ENCODE measurements at regions not wholly inside any gene's neighbourhood (a gene's known extent, or its start where the extent isn't known, plus 50 kb on each side); places are given as distances from the start of the nearest gene placed in this dataset.

GRCh38 chr4:56127716-56128115 is 179.0 kb downstream of the CEP135 start:
- no peaks in the 10 kb centered on the region for H3K27me3 Mint-ChIP-seq (ENCODE audit: insufficient read depth, low read depth)
- Histone ChIP-seq H3K9me3 (ENCODE audit: low read depth) (no peaks in the 10 kb centered on the region), H3K27me3 (no peaks in the 10 kb centered on the region), H3F3A (ENCODE audit: low read depth) (no peaks in the 10 kb centered on the region), H3K27ac (no peak overlapping the region), H3K4me2 (no peak overlapping the region), H3K9ac (no peak overlapping the region), H3K79me2 (ENCODE audit: low read depth) (peaks cover 36% of the 10 kb centered on the region), H4K20me1 (ENCODE audit: low read depth) (peaks cover 65% of the 10 kb centered on the region), H2AFZ (replicated peaks) (no peak overlapping the region), H3K4me1 (peaks cover 11% of the 10 kb centered on the region), H3K4me3 (no peak overlapping the region), H3K36me3 (no peaks in the 10 kb centered on the region)
- H3K4me3 Mint-ChIP-seq, result peak overlapping the region; percentile 37
- no peaks in the 10 kb centered on the region for H3K9me3 Mint-ChIP-seq
- H3K36me3 Mint-ChIP-seq, result peaks cover 4% of the 10 kb centered on the region
- TF ChIP-seq CTCF (IDR thresholded peaks at IDR 0.05) (no peak), EZH2phosphoT487 (IDR thresholded peaks at IDR 0.05) (no peak), EZH2 (IDR thresholded peaks at IDR 0.05) (no peak)
- peak overlapping the region; percentile 84 for H3K27ac Mint-ChIP-seq
- H3K4me1 Mint-ChIP-seq, result peaks cover 21% of the 10 kb centered on the region
- DNase-seq (ENCODE audit: low spot score), result peak; percentile 13

GRCh38 chr4:56123547-56123946 is 174.8 kb downstream of the CEP135 start:
- H3K27ac ChIP-seq, result no peak overlapping the region
- H3K9me3 ChIP-seq (ENCODE audit: low read depth), result no peaks in the 10 kb centered on the region
- H3K9ac ChIP-seq, result no peak overlapping the region
- H3K36me3 ChIP-seq, result no peaks in the 10 kb centered on the region
- no peaks in the 10 kb centered on the region for H3K27me3 ChIP-seq
- H3F3A ChIP-seq (ENCODE audit: low read depth), result no peaks in the 10 kb centered on the region
- H4K20me1 ChIP-seq (ENCODE audit: low read depth), result peaks cover 41% of the 10 kb centered on the region
- no peak for DNase-seq (ENCODE audit: low spot score)
- H3K27ac Mint-ChIP-seq, result no peak overlapping the region
- TF ChIP-seq EZH2phosphoT487 (IDR thresholded peaks at IDR 0.05), result no peak
- H3K4me3 ChIP-seq, result no peak overlapping the region
- H3K79me2 ChIP-seq (ENCODE audit: low read depth), result peaks cover 20% of the 10 kb centered on the region
- no peak overlapping the region for H2AFZ ChIP-seq (replicated peaks)
- H3K4me3 Mint-ChIP-seq, result no peak overlapping the region
- H3K4me2 ChIP-seq, result no peak overlapping the region
- peaks cover 17% of the 10 kb centered on the region for H3K4me1 Mint-ChIP-seq
- H3K4me1 ChIP-seq, result peaks cover 11% of the 10 kb centered on the region
- peaks cover 11% of the 10 kb centered on the region for H3K36me3 Mint-ChIP-seq
- no peaks in the 10 kb centered on the region for H3K27me3 Mint-ChIP-seq (ENCODE audit: insufficient read depth, low read depth)
- H3K9me3 Mint-ChIP-seq, result no peaks in the 10 kb centered on the region

GRCh38 chr4:56123051-56123450 is 174.3 kb downstream of the CEP135 start:
- no peaks in the 10 kb centered on the region for H3K9me3 Mint-ChIP-seq
- H3K9ac ChIP-seq, result no peak overlapping the region
- no peaks in the 10 kb centered on the region for H3K9me3 ChIP-seq (ENCODE audit: low read depth)
- H3K4me3 ChIP-seq, result no peak overlapping the region
- H3K4me1 Mint-ChIP-seq, result peaks cover 13% of the 10 kb centered on the region
- H3K36me3 Mint-ChIP-seq, result peaks cover 11% of the 10 kb centered on the region
- H3F3A ChIP-seq (ENCODE audit: low read depth), result no peaks in the 10 kb centered on the region
- H4K20me1 ChIP-seq (ENCODE audit: low read depth), result peaks cover 36% of the 10 kb centered on the region
- TF ChIP-seq EZH2phosphoT487 (IDR thresholded peaks at IDR 0.05) (no peak), CTCF (IDR thresholded peaks at IDR 0.05) (no peak), EZH2 (IDR thresholded peaks at IDR 0.05) (no peak)
- H3K27ac ChIP-seq, result no peak overlapping the region
- peaks cover 15% of the 10 kb centered on the region for H3K79me2 ChIP-seq (ENCODE audit: low read depth)
- H3K4me2 ChIP-seq, result no peak overlapping the region
- no peak for DNase-seq (ENCODE audit: low spot score)
- H3K27me3 Mint-ChIP-seq (ENCODE audit: insufficient read depth, low read depth), result no peaks in the 10 kb centered on the region
- H2AFZ ChIP-seq (replicated peaks), result no peak overlapping the region
- no peak overlapping the region for H3K27ac Mint-ChIP-seq
- H3K27me3 ChIP-seq, result no peaks in the 10 kb centered on the region
- H3K36me3 ChIP-seq, result no peaks in the 10 kb centered on the region
- peaks cover 8% of the 10 kb centered on the region for H3K4me1 ChIP-seq
- no peak overlapping the region for H3K4me3 Mint-ChIP-seq

GRCh38 chr4:56118845-56119244 is 170.1 kb downstream of the CEP135 start:
- H3K9me3 ChIP-seq (ENCODE audit: low read depth), result no peaks in the 10 kb centered on the region
- H3K36me3 Mint-ChIP-seq, result peaks cover 6% of the 10 kb centered on the region
- no peak overlapping the region for H3K9ac ChIP-seq
- no peak overlapping the region for H3K4me3 ChIP-seq
- H3K27ac Mint-ChIP-seq, result no peak overlapping the region
- no peaks in the 10 kb centered on the region for H3K4me1 ChIP-seq
- no peaks in the 10 kb centered on the region for H3K36me3 ChIP-seq
- no peak overlapping the region for H2AFZ ChIP-seq (replicated peaks)
- H3K4me3 Mint-ChIP-seq, result no peak overlapping the region
- H3K27me3 ChIP-seq, result no peaks in the 10 kb centered on the region
- no peak overlapping the region for H3K4me2 ChIP-seq
- no peaks in the 10 kb centered on the region for H3F3A ChIP-seq (ENCODE audit: low read depth)
- H3K79me2 ChIP-seq (ENCODE audit: low read depth), result peaks cover 6% of the 10 kb centered on the region
- H4K20me1 ChIP-seq (ENCODE audit: low read depth), result peaks cover 22% of the 10 kb centered on the region
- H3K4me1 Mint-ChIP-seq, result no peaks in the 10 kb centered on the region
- peaks cover 2% of the 10 kb centered on the region for H3K27me3 Mint-ChIP-seq (ENCODE audit: insufficient read depth, low read depth)
- H3K9me3 Mint-ChIP-seq, result no peaks in the 10 kb centered on the region
- DNase-seq (ENCODE audit: low spot score), result no peak
- TF ChIP-seq EZH2 (IDR thresholded peaks at IDR 0.05) (no peak), CTCF (IDR thresholded peaks at IDR 0.05) (no peak), EZH2phosphoT487 (IDR thresholded peaks at IDR 0.05) (no peak)
- no peak overlapping the region for H3K27ac ChIP-seq
